Mesenchymal stem cell (in vitro differentiated cells and primary cell): ENCODE measurements at regions not wholly inside any gene's neighbourhood (a gene's known extent, or its start where the extent isn't known, plus 50 kb on each side); places are given as distances from the start of the nearest gene placed in this dataset.

Experiments used
- DNase-seq: peaks from one replicate; pipeline ENCODE4 v3.0.0-alpha.2; 2013
- H2AFZ ChIP-seq: one replicate; pipeline ENCODE4 v1.6.1; 2013; ENCODE audit warnings: low read depth, mild to moderate bottlenecking, control low read depth, inconsistent platforms, low read length, moderate library complexity
- H2AK5ac ChIP-seq: 2 replicates; pipeline ENCODE4 v1.6.1; 2013; ENCODE audit warnings: low read length, moderate library complexity, mild to moderate bottlenecking, inconsistent platforms; ENCODE audit not compliant: severe bottlenecking
- H2BK120ac ChIP-seq: one replicate; pipeline ENCODE4 v1.6.1; 2013; ENCODE audit warnings: low read depth, mild to moderate bottlenecking, inconsistent platforms, low read length, moderate library complexity
- H2BK12ac ChIP-seq, 2 experiments: one replicate each; pipeline ENCODE4 v1.6.1; 2013; ENCODE audit warnings: inconsistent platforms in 2 of 2, low read length in 2 of 2, mild to moderate bottlenecking in 2 of 2, moderate library complexity in 2 of 2, control low read depth in 1 of 2
- H2BK15ac ChIP-seq: one replicate; pipeline ENCODE4 v1.6.1; 2013; ENCODE audit warnings: mild to moderate bottlenecking, low read depth, inconsistent platforms; ENCODE audit not compliant: poor library complexity, severe bottlenecking
- H2BK5ac ChIP-seq: 2 replicates; pipeline ENCODE4 v1.6.1; 2013; ENCODE audit warnings: low read depth, mild to moderate bottlenecking, low read length, control low read depth, inconsistent platforms; ENCODE audit not compliant: poor library complexity, severe bottlenecking
- H3K14ac ChIP-seq, 2 experiments: one replicate each; pipeline ENCODE4 v1.6.1; 2013; ENCODE audit warnings: inconsistent platforms in 2 of 2, low read length in 2 of 2, control low read depth in 1 of 2, mild to moderate bottlenecking in 1 of 2, moderate library complexity in 1 of 2
- H3K18ac ChIP-seq, 2 experiments: one replicate each; pipeline ENCODE4 v1.6.1; 2013; ENCODE audit warnings: inconsistent platforms in 2 of 2, low read length in 2 of 2, control low read depth in 1 of 2, low read depth in 1 of 2, mild to moderate bottlenecking in 1 of 2
- H3K23ac ChIP-seq, 2 experiments: one replicate each; pipeline ENCODE4 v1.6.1; 2013; ENCODE audit warnings: inconsistent platforms in 2 of 2, low read length in 2 of 2, mild to moderate bottlenecking in 2 of 2, moderate library complexity in 2 of 2, control low read depth in 1 of 2
- H3K27ac ChIP-seq: 2 replicates; pipeline ENCODE4 v1.5.1; 2013; ENCODE audit warnings: mild to moderate bottlenecking, moderate library complexity, low read length, control low read depth, inconsistent platforms; ENCODE audit not compliant: poor library complexity, severe bottlenecking
- H3K27me3 ChIP-seq, 2 experiments: 2 replicates each; pipeline versions ENCODE4 v1.6.1 to v1.7.0; 2013; ENCODE audit warnings: low read length in 2 of 2, mild to moderate bottlenecking in 2 of 2, moderate library complexity in 2 of 2, control low read depth in 1 of 2, inconsistent platforms in 1 of 2; ENCODE audit not compliant: control insufficient read depth in 1 of 2, insufficient read depth in 1 of 2
- H3K36me3 ChIP-seq, 2 experiments: 2 replicates each; pipeline versions ENCODE4 v1.6.1 to v1.7.0; 2013; ENCODE audit warnings: low read length in 2 of 2, control low read depth in 1 of 2, inconsistent platforms in 1 of 2, low read depth in 1 of 2, mild to moderate bottlenecking in 1 of 2; ENCODE audit not compliant: insufficient read depth in 2 of 2, control insufficient read depth in 1 of 2
- H3K4ac ChIP-seq, 2 experiments: one replicate each; pipeline ENCODE4 v1.6.1; 2013; ENCODE audit warnings: inconsistent platforms in 2 of 2, low read length in 2 of 2, mild to moderate bottlenecking in 2 of 2, moderate library complexity in 2 of 2, control low read depth in 1 of 2, low read depth in 1 of 2
- H3K4me1 ChIP-seq: 2 replicates; pipeline ENCODE4 v1.6.1; 2013; ENCODE audit warnings: low read depth, low read length, control low read depth; ENCODE audit not compliant: control insufficient read depth, insufficient read depth
- H3K4me2 ChIP-seq: 2 replicates; pipeline ENCODE4 v1.6.1; 2013; ENCODE audit warnings: low read length, mild to moderate bottlenecking, inconsistent platforms; ENCODE audit not compliant: poor library complexity, severe bottlenecking
- H3K4me3 ChIP-seq, 2 experiments: 2 replicates each; pipeline versions ENCODE4 v1.5.1 to v1.7.0; 2013; ENCODE audit warnings: low read length in 2 of 2, mild to moderate bottlenecking in 2 of 2, control low read depth in 1 of 2, low read depth in 1 of 2; ENCODE audit not compliant: insufficient read depth in 1 of 2
- H3K79me1 ChIP-seq: replicated peaks from 2 replicates; pipeline ENCODE4 v1.6.1; 2013; ENCODE audit warnings: mild to moderate bottlenecking, control low read depth, low read length, inconsistent platforms; ENCODE audit not compliant: poor library complexity, severe bottlenecking
- H3K9ac ChIP-seq: 2 replicates; pipeline ENCODE4 v1.7.0; 2013; ENCODE audit warnings: mild to moderate bottlenecking, low read length, moderate library complexity
- H3K9me3 ChIP-seq: 2 replicates; pipeline ENCODE4 v1.7.0; 2013; ENCODE audit warnings: mild to moderate bottlenecking, low read length; ENCODE audit not compliant: control insufficient read depth
- H4K8ac ChIP-seq: one replicate; pipeline ENCODE4 v1.6.1; 2013; ENCODE audit warnings: inconsistent platforms, mild to moderate bottlenecking, low read length, moderate library complexity
- H4K91ac ChIP-seq: one replicate; pipeline ENCODE4 v1.6.1; 2013; ENCODE audit warnings: mild to moderate bottlenecking, low read length, inconsistent platforms
- WGBS: methylation state at CpG from one replicate; pipeline ENCODE4 v1.1.7; 2013; ENCODE audit warnings: mixed read lengths; 5-methylcytosine and 5-hydroxymethylcytosine counted together

DNA sequence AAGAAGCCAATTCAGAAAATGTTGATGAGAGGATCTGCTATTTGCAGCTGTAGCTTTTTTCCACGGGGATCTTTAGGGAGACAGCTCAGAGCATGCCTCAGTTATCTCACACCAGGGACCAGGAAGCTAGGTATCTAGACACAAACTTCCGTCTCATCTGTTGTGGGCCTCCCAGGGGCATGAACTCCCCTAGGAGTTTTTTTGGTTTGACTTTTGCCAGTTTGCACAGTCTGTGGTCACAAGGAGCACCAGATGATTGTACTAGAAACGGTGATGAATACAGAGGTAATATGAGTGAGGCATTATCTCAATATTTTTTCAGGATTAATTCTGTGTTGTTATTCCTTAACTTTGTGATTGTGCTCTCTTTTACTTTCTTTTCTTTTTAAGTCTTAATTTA lies 533.2 kb upstream of the SEMA6A start:
- Histone ChIP-seq H3K18ac (no peak overlapping the region), H3K36me3 (no peaks in the 10 kb centered on the region), H3K27me3 (no peaks in the 10 kb centered on the region), H2BK12ac (no peak overlapping the region), H2BK15ac (no peak overlapping the region), H3K9me3 (no peaks in the 10 kb centered on the region), H2BK120ac (no peak overlapping the region), H3K23ac (no peak overlapping the region), H4K8ac (no peak overlapping the region), H3K4me3 (no peak overlapping the region), H3K9ac (no peak overlapping the region), H3K4me1 (no peaks in the 10 kb centered on the region), H3K4me2 (no peak overlapping the region), H3K14ac (no peak overlapping the region), H4K91ac (no peak overlapping the region), H3K4ac (no peak overlapping the region), H3K27ac (no peak overlapping the region), H2BK5ac (no peak overlapping the region), H2AK5ac (no peak overlapping the region), H3K79me1 (no peaks in the 10 kb centered on the region), H2AFZ (no peak overlapping the region)
- DNase-seq = no peak
- WGBS = 28% methylated on average over 2 of the region's 3 CpGs

DNA sequence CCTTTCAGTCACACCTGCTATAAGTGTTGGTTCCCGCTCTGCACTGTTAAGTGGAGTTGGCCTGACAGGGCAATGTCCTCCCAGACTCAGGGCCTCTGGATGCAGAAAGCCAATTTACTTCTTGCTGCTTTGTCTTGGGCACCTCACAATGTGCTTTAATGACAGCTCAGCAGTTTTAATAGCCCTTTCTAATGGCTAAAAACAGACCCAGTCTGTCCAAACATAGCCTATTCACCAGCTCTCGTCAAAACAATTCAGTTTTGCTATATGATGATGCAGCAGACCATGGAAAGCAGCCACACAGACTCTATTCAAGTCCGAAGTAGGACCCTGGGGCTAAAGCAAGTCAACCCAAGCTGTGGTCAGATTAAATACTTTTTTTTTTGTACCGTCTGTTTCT lies 529.1 kb upstream of the SEMA6A start:
- 47% methylated on average over 4 of the region's 4 CpGs for WGBS
- no peak overlapping the region for H2BK15ac ChIP-seq
- H3K27me3 ChIP-seq = no peaks in the 10 kb centered on the region
- H3K4me2 ChIP-seq = no peak overlapping the region
- H3K27ac ChIP-seq = no peak overlapping the region
- no peak overlapping the region for H2BK12ac ChIP-seq
- H2AFZ ChIP-seq = no peak overlapping the region
- H3K4me3 ChIP-seq = no peak overlapping the region
- no peaks in the 10 kb centered on the region for H3K4me1 ChIP-seq
- H2AK5ac ChIP-seq = no peak overlapping the region
- no peak overlapping the region for H3K14ac ChIP-seq
- H2BK5ac ChIP-seq = no peak overlapping the region
- H3K23ac ChIP-seq = no peak overlapping the region
- H3K9ac ChIP-seq = no peak overlapping the region
- H3K4ac ChIP-seq = no peak overlapping the region
- no peaks in the 10 kb centered on the region for H3K79me1 ChIP-seq
- no peak overlapping the region for H4K8ac ChIP-seq
- no peaks in the 10 kb centered on the region for H3K36me3 ChIP-seq
- no peak for DNase-seq
- H4K91ac ChIP-seq = no peak overlapping the region
- no peak overlapping the region for H2BK120ac ChIP-seq
- H3K18ac ChIP-seq = no peak overlapping the region
- H3K9me3 ChIP-seq = no peaks in the 10 kb centered on the region

DNA sequence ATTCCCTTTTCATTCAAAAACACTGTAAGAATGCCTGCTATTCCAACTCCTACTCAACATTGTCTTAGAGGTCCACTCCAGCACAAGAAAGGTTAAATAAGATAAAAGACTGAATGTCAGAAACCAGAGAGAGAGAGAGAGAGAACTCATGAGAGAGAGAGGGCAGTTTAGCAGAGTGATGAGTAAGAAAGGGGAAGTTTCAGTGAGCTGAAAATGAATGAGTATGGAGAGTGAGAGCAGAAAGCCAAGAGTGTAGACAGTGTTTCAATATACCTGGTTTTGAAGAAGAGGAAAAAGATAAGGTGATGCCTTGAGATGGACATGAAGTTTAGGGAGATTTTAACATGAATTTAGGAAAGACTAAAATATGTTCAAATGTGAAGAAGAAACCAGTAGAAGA lies 528.0 kb upstream of the SEMA6A start:
- no peak for DNase-seq
- Histone ChIP-seq H4K91ac (no peak overlapping the region), H3K9me3 (no peaks in the 10 kb centered on the region), H2BK5ac (no peak overlapping the region), H3K27me3 (no peaks in the 10 kb centered on the region), H3K9ac (no peak overlapping the region), H4K8ac (no peak overlapping the region), H3K4me3 (no peak overlapping the region), H3K79me1 (no peaks in the 10 kb centered on the region), H2BK12ac (no peak overlapping the region), H2AK5ac (no peak overlapping the region), H2BK15ac (no peak overlapping the region), H3K4me2 (no peak overlapping the region), H2BK120ac (no peak overlapping the region), H2AFZ (no peak overlapping the region), H3K23ac (no peak overlapping the region), H3K4ac (no peak overlapping the region), H3K4me1 (no peaks in the 10 kb centered on the region), H3K27ac (no peak overlapping the region), H3K14ac (no peak overlapping the region), H3K36me3 (no peaks in the 10 kb centered on the region), H3K18ac (no peak overlapping the region)

DNA sequence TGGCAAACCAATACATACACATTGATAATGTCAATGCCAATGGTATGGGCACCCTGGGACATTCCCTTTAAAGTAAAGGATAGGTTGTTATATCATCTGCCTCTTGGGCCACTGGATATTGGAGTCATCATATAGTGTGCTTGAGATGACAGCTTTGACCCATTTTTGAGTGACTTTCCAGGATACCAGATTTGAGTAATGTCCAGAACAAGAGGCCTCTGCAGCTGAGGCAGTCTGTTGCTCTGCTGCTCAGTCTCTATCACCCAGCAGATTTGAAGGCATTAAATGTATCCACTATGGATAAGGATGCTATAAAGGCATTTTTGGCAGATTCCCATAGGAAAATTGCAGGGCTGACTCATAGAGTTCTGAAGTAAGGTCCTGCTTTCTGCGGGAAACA lies 525.6 kb upstream of the SEMA6A start:
- H3K27me3 ChIP-seq = no peaks in the 10 kb centered on the region
- H3K27ac ChIP-seq = no peak overlapping the region

More for the DNA sequence above, 525.6 kb upstream of the SEMA6A start:
- Histone ChIP-seq H3K9ac (no peak overlapping the region), H3K4me3 (no peak overlapping the region), H4K91ac (no peak overlapping the region), H4K8ac (no peak overlapping the region), H3K4ac (no peak overlapping the region), H3K79me1 (no peaks in the 10 kb centered on the region), H3K36me3 (no peaks in the 10 kb centered on the region), H3K18ac (no peak overlapping the region), H2BK5ac (no peak overlapping the region), H3K4me1 (no peaks in the 10 kb centered on the region), H3K4me2 (no peak overlapping the region), H2BK120ac (no peak overlapping the region), H3K14ac (no peak overlapping the region), H3K23ac (no peak overlapping the region), H3K9me3 (no peaks in the 10 kb centered on the region), H2BK15ac (no peak overlapping the region), H2BK12ac (no peak overlapping the region), H2AK5ac (no peak overlapping the region), H2AFZ (no peak overlapping the region)
- DNase-seq = no peak
- WGBS = 92% methylated on average over 1 of the region's 1 CpG
